ENCODE measurements at regions not wholly inside any gene's neighbourhood (a gene's known extent, or its start where the extent isn't known, plus 50 kb on each side); places are given as distances from the start of the nearest gene placed in this dataset.

DNA sequence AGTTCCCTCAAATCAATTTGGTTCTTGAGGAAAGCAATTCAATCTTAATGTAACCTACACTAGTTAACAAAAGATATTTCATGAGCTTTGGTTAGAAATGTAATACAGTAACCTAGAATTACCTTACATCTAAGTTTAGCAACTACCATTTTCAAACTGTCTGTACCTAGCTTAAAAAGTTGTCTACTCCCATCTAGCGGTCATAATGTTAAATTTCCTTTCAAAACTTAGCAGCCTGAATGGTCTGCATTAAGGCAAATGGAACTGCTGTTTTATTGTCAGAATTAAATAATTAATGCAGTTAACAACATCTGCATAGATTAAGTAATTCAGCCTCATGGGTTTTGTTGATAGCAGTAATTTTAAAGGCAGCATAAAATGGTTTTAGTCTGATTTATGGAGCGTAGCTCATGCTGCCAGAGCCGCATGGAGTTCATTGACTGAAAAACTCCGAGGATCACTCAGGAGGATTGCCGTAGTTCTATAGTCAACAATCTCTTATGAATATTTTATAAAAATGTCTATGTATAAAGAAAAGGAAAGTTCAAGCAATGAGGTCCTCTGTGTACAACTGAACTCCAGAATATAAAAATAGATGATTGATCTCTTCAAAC lies 485.4 kb upstream of the MANEA start:
- H3K27ac ChIP-seq (ENCODE audit: insufficient read depth in 1 of 2, low read depth in 1 of 2, low read length in 2 of 2, poor library complexity in 1 of 2, severe bottlenecking in 2 of 2), result no peak overlapping the region
- H3K4me3 ChIP-seq (ENCODE audit: control insufficient read depth in 1 of 7, extremely low read depth in 1 of 7, insufficient read depth in 4 of 7, low read depth in 2 of 7, low read length in 6 of 7), result no peak overlapping the region
- no peaks in the 10 kb centered on the region for H3K9me3 ChIP-seq (ENCODE audit: control extremely low read depth in 1 of 5, control insufficient read depth in 4 of 5, insufficient read depth in 2 of 5, low read depth in 1 of 5, low read length in 4 of 5)
- DNase-seq, result peak; percentile 24 to 51 (median 44)
- ChIA-PET POLR2A (no interaction called here), CTCF (interaction anchor here (0.9 to 1.0 kb wide), 2 partner anchors 8 to 22 kb away, joined by 3 read pairs; no protein-coding TSS in a partner anchor)
- peaks cover 0 to 4% (median 2%) of the 10 kb centered on the region in 5 experiments for H3K27me3 ChIP-seq (replicated peaks in 2 of 5; ENCODE audit: control insufficient read depth in 4 of 5, insufficient read depth in 5 of 5, low read length in 4 of 5)
- H3K4me1 ChIP-seq (ENCODE audit: control extremely low read depth in 1 of 4, control insufficient read depth in 4 of 4, insufficient read depth in 4 of 4, low read length in 3 of 4), result no peaks in the 10 kb centered on the region
- no peaks in the 10 kb centered on the region for H3K36me3 ChIP-seq (ENCODE audit: control insufficient read depth in 4 of 4, insufficient read depth in 4 of 4, low read length in 3 of 4)
- WGBS (ENCODE audit: insufficient coverage), result no CpG with 5 or more reads among the region's 5 CpGs

DNA sequence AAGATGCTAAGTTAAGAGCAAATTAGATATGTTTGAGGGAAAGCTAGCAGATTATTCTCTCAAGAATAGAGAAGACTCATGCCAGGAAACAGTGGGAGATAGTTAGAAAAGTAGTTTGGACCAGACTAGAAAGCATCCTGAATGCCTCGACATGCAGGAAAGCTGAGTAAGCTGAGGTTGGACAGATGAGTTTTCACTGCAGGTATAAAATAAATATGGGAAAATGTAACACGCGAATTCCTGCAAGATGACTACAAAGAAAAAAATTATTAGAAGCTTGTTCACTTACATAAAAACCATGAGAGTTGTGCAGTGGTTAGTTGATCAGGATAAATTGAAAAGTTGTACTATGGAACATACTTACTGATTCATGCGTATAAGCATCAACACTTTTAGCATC lies 484.2 kb upstream of the MANEA start:
- Histone ChIP-seq H3K27ac (ENCODE audit: insufficient read depth in 1 of 2, low read depth in 1 of 2, low read length in 2 of 2, poor library complexity in 1 of 2, severe bottlenecking in 2 of 2) (no peak overlapping the region), H3K36me3 (ENCODE audit: control insufficient read depth in 4 of 4, insufficient read depth in 4 of 4, low read length in 3 of 4) (no peaks in the 10 kb centered on the region), H3K4me3 (ENCODE audit: control insufficient read depth in 1 of 7, extremely low read depth in 1 of 7, insufficient read depth in 4 of 7, low read depth in 2 of 7, low read length in 6 of 7) (no peak overlapping the region), H3K27me3 (replicated peaks in 2 of 5; ENCODE audit: control insufficient read depth in 4 of 5, insufficient read depth in 5 of 5, low read length in 4 of 5) (peaks cover 0 to 4% (median 0%) of the 10 kb centered on the region in 5 experiments), H3K4me1 (ENCODE audit: control extremely low read depth in 1 of 4, control insufficient read depth in 4 of 4, insufficient read depth in 4 of 4, low read length in 3 of 4) (no peaks in the 10 kb centered on the region), H3K9me3 (ENCODE audit: control extremely low read depth in 1 of 5, control insufficient read depth in 4 of 5, insufficient read depth in 2 of 5, low read depth in 1 of 5, low read length in 4 of 5) (no peaks in the 10 kb centered on the region)
- no peak for DNase-seq
- ChIA-PET POLR2A (no interaction called here), CTCF (no interaction called here)
- WGBS (ENCODE audit: insufficient coverage), result 50% methylated on average over 1 of the region's 4 CpGs

DNA sequence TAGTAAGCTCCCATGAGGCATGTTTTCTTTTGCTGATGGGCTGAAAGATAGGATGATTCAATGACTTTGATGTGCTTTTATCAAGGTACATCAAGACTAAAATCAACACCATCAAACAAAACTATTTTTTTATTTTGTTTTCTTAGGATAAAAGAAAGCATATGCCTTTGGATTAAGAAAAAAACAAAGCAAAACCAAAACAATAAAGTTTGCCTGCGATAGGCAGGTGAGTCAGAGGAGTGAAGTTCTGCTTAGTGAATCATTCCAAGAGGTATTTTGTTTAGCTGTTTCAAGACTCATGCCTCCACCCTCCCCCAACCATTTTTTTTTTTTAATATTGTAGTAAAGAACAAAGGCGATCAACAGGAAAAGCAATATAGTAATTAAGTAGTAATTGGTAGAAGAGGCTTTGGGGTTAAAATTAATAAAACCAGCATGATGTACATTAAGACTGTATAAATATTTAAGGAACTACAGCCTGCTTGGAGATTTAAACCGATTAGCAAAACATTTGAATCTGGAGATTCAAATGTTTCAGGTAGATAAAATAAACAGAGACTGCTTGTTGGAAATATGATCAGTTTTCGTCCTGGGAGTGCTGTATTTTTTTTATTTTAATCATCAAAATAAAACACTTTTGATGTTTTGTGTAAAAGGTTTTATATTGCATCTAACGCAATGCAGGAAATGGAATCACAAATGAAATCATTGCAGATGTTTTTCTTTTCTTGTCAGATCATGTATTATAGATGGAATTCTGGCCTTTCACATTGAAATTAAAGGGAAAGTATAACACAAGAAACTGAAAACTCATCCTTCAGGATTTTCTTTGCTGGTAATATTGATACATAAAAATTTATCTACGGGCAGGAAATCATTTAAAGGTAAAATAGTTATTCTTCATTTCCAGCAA lies 482.3 kb upstream of the MANEA start:
- H3K36me3 ChIP-seq (ENCODE audit: control insufficient read depth in 4 of 4, insufficient read depth in 4 of 4, low read length in 3 of 4), result no peaks in the 10 kb centered on the region
- no peak overlapping the region for H3K27ac ChIP-seq (ENCODE audit: insufficient read depth in 1 of 2, low read depth in 1 of 2, low read length in 2 of 2, poor library complexity in 1 of 2, severe bottlenecking in 2 of 2)
- H3K4me3 ChIP-seq (ENCODE audit: control insufficient read depth in 1 of 7, extremely low read depth in 1 of 7, insufficient read depth in 4 of 7, low read depth in 2 of 7, low read length in 6 of 7), result no peak overlapping the region
- no peaks in the 10 kb centered on the region for H3K9me3 ChIP-seq (ENCODE audit: control extremely low read depth in 1 of 5, control insufficient read depth in 4 of 5, insufficient read depth in 2 of 5, low read depth in 1 of 5, low read length in 4 of 5)
- peaks cover 0 to 4% (median 0%) of the 10 kb centered on the region in 5 experiments for H3K27me3 ChIP-seq (replicated peaks in 2 of 5; ENCODE audit: control insufficient read depth in 4 of 5, insufficient read depth in 5 of 5, low read length in 4 of 5)
- ChIA-PET CTCF (no interaction called here), POLR2A (no interaction called here)
- no peaks in the 10 kb centered on the region for H3K4me1 ChIP-seq (ENCODE audit: control extremely low read depth in 1 of 4, control insufficient read depth in 4 of 4, insufficient read depth in 4 of 4, low read length in 3 of 4)
- DNase-seq, result no peak
- no CpG with 5 or more reads among the region's 6 CpGs for WGBS (ENCODE audit: insufficient coverage)

- DNase-seq, result no peak
- H3K4me1 ChIP-seq (ENCODE audit: control extremely low read depth in 1 of 4, control insufficient read depth in 4 of 4, insufficient read depth in 4 of 4, low read length in 3 of 4), result no peaks in the 10 kb centered on the region
- no peaks in the 10 kb centered on the region for H3K9me3 ChIP-seq (ENCODE audit: control extremely low read depth in 1 of 5, control insufficient read depth in 4 of 5, insufficient read depth in 2 of 5, low read depth in 1 of 5, low read length in 4 of 5)
- ChIA-PET CTCF (no interaction called here), POLR2A (no interaction called here)
- H3K27ac ChIP-seq (ENCODE audit: insufficient read depth in 1 of 2, low read depth in 1 of 2, low read length in 2 of 2, poor library complexity in 1 of 2, severe bottlenecking in 2 of 2), result no peak overlapping the region
- WGBS (ENCODE audit: insufficient coverage), result no CpG with 5 or more reads among the region's 2 CpGs
- H3K36me3 ChIP-seq (ENCODE audit: control insufficient read depth in 4 of 4, insufficient read depth in 4 of 4, low read length in 3 of 4), result no peaks in the 10 kb centered on the region
- peaks cover 0 to 4% (median 0%) of the 10 kb centered on the region in 5 experiments for H3K27me3 ChIP-seq (replicated peaks in 2 of 5; ENCODE audit: control insufficient read depth in 4 of 5, insufficient read depth in 5 of 5, low read length in 4 of 5)
- no peak overlapping the region for H3K4me3 ChIP-seq (ENCODE audit: control insufficient read depth in 1 of 7, extremely low read depth in 1 of 7, insufficient read depth in 4 of 7, low read depth in 2 of 7, low read length in 6 of 7)
Measured at GRCh38 chr6:95095855-95096254, 481.5 kb upstream of the MANEA start.

GRCh38 chr6:95099410-95099809 lies 477.9 kb upstream of the MANEA start:
- Histone ChIP-seq H3K9me3 (ENCODE audit: control extremely low read depth in 1 of 5, control insufficient read depth in 4 of 5, insufficient read depth in 2 of 5, low read depth in 1 of 5, low read length in 4 of 5) (no peaks in the 10 kb centered on the region), H3K4me1 (ENCODE audit: control extremely low read depth in 1 of 4, control insufficient read depth in 4 of 4, insufficient read depth in 4 of 4, low read length in 3 of 4) (no peaks in the 10 kb centered on the region), H3K4me3 (ENCODE audit: control insufficient read depth in 1 of 7, extremely low read depth in 1 of 7, insufficient read depth in 4 of 7, low read depth in 2 of 7, low read length in 6 of 7) (no peak overlapping the region), H3K36me3 (ENCODE audit: control insufficient read depth in 4 of 4, insufficient read depth in 4 of 4, low read length in 3 of 4) (no peaks in the 10 kb centered on the region), H3K27me3 (replicated peaks in 2 of 5; ENCODE audit: control insufficient read depth in 4 of 5, insufficient read depth in 5 of 5, low read length in 4 of 5) (no peaks in the 10 kb centered on the region), H3K27ac (ENCODE audit: insufficient read depth in 1 of 2, low read depth in 1 of 2, low read length in 2 of 2, poor library complexity in 1 of 2, severe bottlenecking in 2 of 2) (no peak overlapping the region)
- ChIA-PET POLR2A (no interaction called here), CTCF (no interaction called here)
- WGBS (ENCODE audit: insufficient coverage), result no CpG with 5 or more reads among the region's 1 CpG
- no peak for DNase-seq

- Histone ChIP-seq H3K4me1 (ENCODE audit: control extremely low read depth in 1 of 4, control insufficient read depth in 4 of 4, insufficient read depth in 4 of 4, low read length in 3 of 4) (no peaks in the 10 kb centered on the region), H3K9me3 (ENCODE audit: control extremely low read depth in 1 of 5, control insufficient read depth in 4 of 5, insufficient read depth in 2 of 5, low read depth in 1 of 5, low read length in 4 of 5) (no peaks in the 10 kb centered on the region), H3K36me3 (ENCODE audit: control insufficient read depth in 4 of 4, insufficient read depth in 4 of 4, low read length in 3 of 4) (no peaks in the 10 kb centered on the region), H3K27me3 (replicated peaks in 2 of 5; ENCODE audit: control insufficient read depth in 4 of 5, insufficient read depth in 5 of 5, low read length in 4 of 5) (no peaks in the 10 kb centered on the region), H3K4me3 (ENCODE audit: control insufficient read depth in 1 of 7, extremely low read depth in 1 of 7, insufficient read depth in 4 of 7, low read depth in 2 of 7, low read length in 6 of 7) (no peak overlapping the region), H3K27ac (ENCODE audit: insufficient read depth in 1 of 2, low read depth in 1 of 2, low read length in 2 of 2, poor library complexity in 1 of 2, severe bottlenecking in 2 of 2) (no peak overlapping the region)
- CTCF ChIA-PET, result no interaction called here
- WGBS (ENCODE audit: insufficient coverage), result no CpG with 5 or more reads among the region's 1 CpG
- DNase-seq, result no peak
- POLR2A ChIA-PET, result no interaction called here
Measured at GRCh38 chr6:95109212-95109611, 468.1 kb upstream of the MANEA start.

DNA sequence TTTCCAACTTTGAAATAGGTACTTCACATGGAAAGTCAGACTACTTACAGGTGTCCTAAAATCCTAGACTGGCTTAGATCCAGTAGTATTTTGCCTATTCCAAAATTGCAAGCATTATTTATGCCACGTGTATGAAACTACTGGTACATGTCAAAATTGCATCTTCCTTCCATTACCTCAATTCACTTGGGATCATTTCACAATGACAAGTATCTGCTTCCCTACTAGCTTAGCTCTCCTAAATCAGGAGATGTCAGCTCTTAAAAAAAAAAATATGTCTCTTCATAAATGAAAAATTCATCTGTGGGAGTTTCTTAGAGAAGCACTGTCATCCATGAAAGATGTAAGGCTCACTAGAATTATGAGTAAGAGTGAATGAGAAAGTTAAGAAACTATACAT lies 466.6 kb upstream of the MANEA start:
- no peak overlapping the region for H3K4me3 ChIP-seq (ENCODE audit: control insufficient read depth in 1 of 7, extremely low read depth in 1 of 7, insufficient read depth in 4 of 7, low read depth in 2 of 7, low read length in 6 of 7)
- 80% methylated on average over 1 of the region's 1 CpG for WGBS (ENCODE audit: insufficient coverage)
- ChIA-PET POLR2A (no interaction called here), CTCF (no interaction called here)
- no peak for DNase-seq
- H3K36me3 ChIP-seq (ENCODE audit: control insufficient read depth in 4 of 4, insufficient read depth in 4 of 4, low read length in 3 of 4), result no peaks in the 10 kb centered on the region
- no peaks in the 10 kb centered on the region for H3K9me3 ChIP-seq (ENCODE audit: control extremely low read depth in 1 of 5, control insufficient read depth in 4 of 5, insufficient read depth in 2 of 5, low read depth in 1 of 5, low read length in 4 of 5)
- H3K4me1 ChIP-seq (ENCODE audit: control extremely low read depth in 1 of 4, control insufficient read depth in 4 of 4, insufficient read depth in 4 of 4, low read length in 3 of 4), result no peaks in the 10 kb centered on the region
- no peaks in the 10 kb centered on the region for H3K27me3 ChIP-seq (replicated peaks in 2 of 5; ENCODE audit: control insufficient read depth in 4 of 5, insufficient read depth in 5 of 5, low read length in 4 of 5)
- no peak overlapping the region for H3K27ac ChIP-seq (ENCODE audit: insufficient read depth in 1 of 2, low read depth in 1 of 2, low read length in 2 of 2, poor library complexity in 1 of 2, severe bottlenecking in 2 of 2)

Data from common myeloid progenitor, CD34-positive (primary cell).